EH (cell line): ENCODE measurements at regions not wholly inside any gene's neighbourhood (a gene's known extent, or its start where the extent isn't known, plus 50 kb on each side); places are given as distances from the start of the nearest gene placed in this dataset.

Source experiments
- DNase-seq: peaks from one replicate; pipeline ENCODE4 v3.0.0-alpha.2; 2015; ENCODE audit warnings: low read depth

GRCh38 chr16:87552072-87552718 is 50.1 kb upstream of the JPH3 start:
- no peak for DNase-seq

GRCh38 chr16:87551487-87551886 is 50.8 kb upstream of the JPH3 start:
- no peak for DNase-seq

- DNase-seq, result peak; percentile 26
Measured at GRCh38 chr16:87550495-87550961, 51.8 kb upstream of the JPH3 start.

GRCh38 chr16:87549627-87550494 is 52.4 kb upstream of the JPH3 start:
- no peak for DNase-seq

GRCh38 chr16:87548046-87548445 is 54.3 kb upstream of the JPH3 start:
- no peak for DNase-seq

DNA sequence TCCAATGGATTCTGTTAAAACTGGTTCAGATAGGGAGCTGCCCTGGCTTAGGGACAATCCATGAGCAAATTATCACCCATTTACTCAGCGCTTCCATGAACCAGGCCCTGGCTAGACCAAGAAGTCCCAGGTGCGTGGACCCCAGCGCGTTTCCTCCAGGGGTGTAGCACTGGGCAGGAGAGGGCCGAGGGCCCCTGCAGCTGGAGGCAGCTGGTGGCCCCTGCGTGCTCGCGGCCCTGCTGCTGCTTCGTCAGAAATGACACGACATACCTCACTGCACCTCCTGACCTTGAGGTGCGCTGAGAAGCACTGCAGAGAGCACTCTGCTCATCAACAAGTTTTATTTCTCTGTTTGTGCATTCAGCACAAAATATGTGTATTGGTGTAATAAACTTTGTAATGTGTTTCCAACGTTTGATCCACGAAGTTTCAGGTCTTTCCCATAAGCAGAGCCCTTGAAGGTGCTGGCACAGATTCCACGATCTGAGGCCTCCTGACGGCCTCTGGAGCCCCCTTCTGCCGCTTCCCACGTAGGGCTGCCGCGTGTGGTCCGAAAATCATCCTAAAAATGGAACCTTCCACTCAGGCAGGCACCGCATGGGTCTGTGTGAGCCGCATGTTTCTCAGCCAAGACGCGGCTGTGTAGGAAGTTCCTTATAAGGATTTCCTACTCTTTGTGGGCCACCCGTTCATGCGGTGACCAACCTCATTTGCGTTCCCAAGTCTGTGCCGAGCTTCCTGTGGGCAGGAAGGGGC is 50.8 kb upstream of the ZCCHC14 start:
- DNase-seq, result no peak

DNA sequence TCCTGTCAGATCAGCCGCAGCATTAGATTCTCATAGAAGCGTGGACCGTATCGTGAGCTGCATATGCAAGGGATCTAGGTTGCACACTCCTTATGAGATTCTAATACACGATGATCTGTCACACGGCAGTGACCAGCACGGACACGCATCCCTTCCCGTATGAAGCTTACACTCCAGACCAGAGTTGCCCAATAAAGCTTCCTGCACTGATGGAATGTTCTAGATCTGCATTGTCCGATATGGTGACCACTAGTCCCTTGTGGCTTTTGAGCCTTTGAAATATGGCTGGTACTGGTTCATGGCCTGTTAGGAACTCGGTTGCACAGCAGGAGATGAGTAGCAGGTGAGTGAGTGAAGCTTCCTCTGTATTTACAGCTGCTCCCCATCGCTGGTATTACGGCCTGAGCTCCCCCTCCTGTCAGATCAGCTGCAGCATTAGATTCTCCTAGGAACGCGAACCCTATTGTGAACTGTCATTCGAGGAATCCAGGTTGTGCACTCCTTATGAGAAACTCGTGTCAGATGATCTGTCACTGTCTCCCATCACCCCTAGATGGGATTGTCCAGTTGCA is 49.8 kb upstream of the ZCCHC14 start:
- DNase-seq, result no peak
